Stimulated activated CD8-positive, alpha-beta memory T cell treated with anti-CD3 and anti-CD28 coated beads, Interleukin-4, amount 100 ng/mL, for 48 hours (primary cell): ENCODE measurements at regions not wholly inside any gene's neighbourhood (a gene's known extent, or its start where the extent isn't known, plus 50 kb on each side); places are given as distances from the start of the nearest gene placed in this dataset.

Source experiments
- DNase-seq: peaks from one replicate; pipeline ENCODE4 v3.0.0-alpha.2; 2020

GRCh38 chr1:17907999-17908398 lies 152.9 kb downstream of the ACTL8 start:
- no peak for DNase-seq

DNA sequence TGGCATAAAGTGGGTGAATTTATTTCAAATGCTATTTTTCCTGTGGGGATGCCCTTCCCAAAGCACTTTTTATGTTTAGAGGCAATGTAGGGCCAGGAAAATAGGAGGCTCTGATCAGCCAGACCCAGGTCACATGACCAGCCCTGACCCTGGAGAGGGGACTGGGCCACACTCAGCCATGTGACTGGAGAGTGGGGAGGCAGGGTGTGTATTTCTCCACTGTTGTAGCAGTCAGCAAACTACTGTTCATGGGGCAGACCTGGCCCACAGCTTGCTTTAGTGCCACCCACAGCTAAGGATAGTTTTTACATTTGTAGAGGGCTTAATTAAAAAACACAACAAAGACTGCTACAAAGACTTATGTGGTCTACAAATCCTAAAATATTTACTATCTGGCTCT lies 153.8 kb downstream of the ACTL8 start:
- no peak for DNase-seq

DNA sequence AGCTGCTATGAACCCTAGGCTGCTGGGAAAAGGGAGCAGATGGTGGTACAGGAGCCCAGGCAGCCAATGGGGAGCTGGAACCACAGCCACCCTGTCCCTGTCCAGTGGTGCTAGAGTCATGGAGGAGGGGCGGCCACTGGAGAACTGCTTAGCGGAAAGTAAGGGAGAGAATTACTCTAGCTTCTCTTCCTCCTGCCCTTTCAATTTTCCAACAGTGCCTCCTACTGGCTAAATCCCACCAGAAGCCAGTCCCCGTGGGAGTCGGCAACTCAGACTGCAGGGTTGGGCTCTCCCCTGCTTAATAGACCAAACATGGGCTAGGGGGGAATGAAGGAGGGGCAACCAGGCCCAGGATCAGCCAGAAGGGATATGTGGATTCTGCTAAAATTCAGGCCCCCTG lies 154.5 kb downstream of the ACTL8 start:
- no peak for DNase-seq

DNA sequence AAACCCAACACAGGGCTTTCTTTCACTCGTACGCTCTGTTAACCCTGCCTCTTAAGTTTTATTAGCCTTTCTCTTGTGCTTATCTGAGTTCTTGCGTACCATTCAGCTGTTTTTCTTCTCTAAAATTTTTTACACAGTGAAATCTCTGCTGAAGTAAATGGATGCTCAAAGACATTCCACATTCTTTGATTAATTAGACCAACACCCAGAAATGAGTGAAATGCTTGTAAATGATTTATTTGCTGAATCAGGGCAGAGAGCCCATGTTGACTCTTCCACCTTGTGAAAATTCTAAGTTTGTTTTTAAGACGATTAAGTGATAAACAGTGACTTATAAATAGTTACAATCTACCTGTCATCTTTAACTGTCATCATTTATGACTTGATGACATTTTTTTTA lies 156.7 kb downstream of the ACTL8 start:
- no peak for DNase-seq

GRCh38 chr1:17912491-17912890 lies 157.4 kb downstream of the ACTL8 start:
- no peak for DNase-seq

DNA sequence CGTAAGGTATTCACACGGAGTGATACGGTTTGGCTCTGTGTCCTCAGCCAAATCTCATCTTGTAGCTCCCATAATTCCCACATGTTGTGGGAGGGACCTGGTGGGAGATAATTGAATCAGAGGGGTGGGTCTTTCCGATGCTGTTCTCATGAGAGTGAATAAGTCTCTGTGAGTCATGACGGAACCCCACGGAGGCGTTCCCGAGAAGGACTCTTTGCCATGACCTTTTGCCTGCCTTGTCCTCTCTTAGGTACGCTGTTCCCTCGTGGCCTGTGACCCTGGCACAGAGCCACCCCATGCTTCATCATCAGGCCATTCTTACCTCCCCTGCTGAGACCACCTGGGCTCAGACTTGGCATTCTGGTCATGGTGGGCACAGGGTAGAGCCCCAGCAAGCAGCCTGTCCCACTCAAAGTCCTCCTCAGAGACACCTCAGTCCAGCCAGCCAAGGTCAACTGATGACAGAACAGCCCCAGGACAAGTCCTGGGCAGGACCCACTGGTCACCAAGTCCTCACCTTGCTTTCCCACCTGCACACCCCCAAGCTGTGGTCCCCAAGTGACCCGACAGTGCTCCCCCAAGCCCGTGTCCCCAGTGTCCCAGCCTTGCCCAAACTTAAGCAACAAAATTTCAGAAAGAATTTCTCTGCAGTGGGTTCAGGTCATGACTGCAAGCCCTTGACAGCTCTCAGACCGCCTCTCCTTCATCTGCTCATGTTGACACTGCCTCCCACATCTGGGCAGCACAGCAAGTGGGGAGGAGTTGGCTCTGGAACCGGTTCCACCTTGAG lies 158.4 kb downstream of the ACTL8 start:
- no peak for DNase-seq

- DNase-seq = no peak
These were observed 159.0 kb downstream of the ACTL8 start for GRCh38 chr1:17914131-17914530.

DNA sequence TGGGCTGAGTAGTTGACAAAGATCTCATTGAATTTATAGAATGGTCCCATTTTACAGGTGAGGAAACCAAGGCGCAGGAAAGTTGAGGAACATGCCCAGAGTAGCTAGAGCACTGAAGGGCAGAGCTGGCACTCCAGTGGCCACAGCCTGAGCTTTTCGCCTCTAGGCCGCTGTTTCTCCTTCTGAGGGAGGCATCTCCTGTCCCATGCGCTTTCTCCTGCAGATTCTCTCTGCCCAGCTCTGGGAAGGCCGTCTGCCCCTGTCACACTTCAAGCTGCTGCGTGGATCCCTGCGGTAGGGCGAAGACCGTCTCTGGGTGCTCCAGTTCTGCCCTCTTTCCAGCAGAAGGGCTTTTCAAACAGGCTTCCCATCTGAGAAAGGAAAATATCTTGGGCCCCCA lies 159.9 kb downstream of the ACTL8 start:
- no peak for DNase-seq

- no peak for DNase-seq
These were observed 160.5 kb downstream of the ACTL8 start for GRCh38 chr1:17915511-17916197.

- DNase-seq = no peak
These were observed 161.6 kb downstream of the ACTL8 start for GRCh38 chr1:17916702-17917101.

- no peak for DNase-seq
These were observed 164.6 kb downstream of the ACTL8 start for GRCh38 chr1:17919525-17920439.

GRCh38 chr1:17920881-17921640 lies 165.9 kb downstream of the ACTL8 start:
- DNase-seq = no peak

DNA sequence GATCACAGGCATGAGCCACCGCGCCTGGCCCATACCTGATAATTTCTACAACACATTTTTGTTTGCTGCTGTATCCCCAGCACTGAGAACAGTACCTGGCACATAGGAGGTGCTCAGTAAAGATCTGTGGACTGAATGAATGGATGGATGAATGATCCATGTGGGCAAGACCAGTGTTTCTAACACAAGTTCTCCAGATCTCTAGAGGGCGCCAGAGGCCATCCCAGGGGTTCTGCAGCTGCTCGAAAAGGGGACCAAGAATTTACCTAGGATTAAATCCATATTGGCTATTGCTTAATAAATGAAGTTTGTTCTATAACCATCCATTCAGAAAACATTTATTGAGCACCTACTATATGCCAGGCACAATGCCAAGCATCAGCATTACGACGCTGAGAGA lies 167.7 kb downstream of the ACTL8 start:
- peak; percentile 42 for DNase-seq

DNA sequence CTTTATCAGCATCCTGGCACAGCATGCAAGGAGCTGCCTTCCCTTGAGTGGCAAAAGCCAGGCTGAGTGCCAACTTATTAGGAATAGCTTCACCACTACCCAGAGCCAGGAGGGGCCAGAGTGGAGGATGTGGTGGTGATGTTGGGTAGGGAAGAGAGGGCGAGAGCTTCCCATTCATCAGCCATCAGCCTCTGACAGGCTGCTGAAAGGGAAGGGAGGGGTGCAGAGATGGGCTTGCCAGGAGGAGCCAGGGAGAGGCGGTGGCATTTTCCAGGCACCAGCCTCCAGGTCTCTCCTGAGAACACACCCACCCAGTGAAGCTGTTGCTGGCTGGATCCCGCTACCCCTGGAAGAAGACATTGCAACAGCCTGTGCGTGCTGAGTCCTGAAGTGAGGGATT lies 168.5 kb downstream of the ACTL8 start:
- DNase-seq = no peak

- DNase-seq = no peak
These were observed 169.4 kb downstream of the ACTL8 start for GRCh38 chr1:17924578-17924977.

GRCh38 chr1:17925290-17926237 lies 170.4 kb downstream of the ACTL8 start:
- DNase-seq = no peak

- no peak for DNase-seq
These were observed 171.8 kb downstream of the ACTL8 start for GRCh38 chr1:17926906-17927305.

DNA sequence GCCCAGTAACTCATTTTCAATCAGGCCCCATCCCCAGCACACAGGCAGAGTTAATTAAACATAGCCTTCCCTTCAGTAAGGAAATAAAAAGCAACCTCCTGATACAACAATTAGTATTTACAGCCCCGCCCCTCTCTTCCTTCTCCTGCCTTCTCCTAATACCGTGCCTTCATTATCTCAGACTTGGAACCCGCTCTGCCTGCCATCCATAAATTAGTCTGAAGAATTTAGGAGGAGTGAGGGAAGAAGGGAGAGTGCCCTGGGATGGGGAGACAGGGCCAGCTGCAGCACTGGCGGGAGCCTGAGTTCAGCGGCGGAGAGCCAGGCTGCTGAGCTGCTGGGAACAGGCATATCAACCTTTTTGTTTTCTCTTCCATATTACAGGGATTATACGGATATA lies 172.8 kb downstream of the ACTL8 start:
- no peak for DNase-seq

- DNase-seq = no peak
These were observed 174.1 kb downstream of the ACTL8 start for GRCh38 chr1:17929224-17929623.

- no peak for DNase-seq
These were observed 175.5 kb downstream of the ACTL8 start for GRCh38 chr1:17930635-17931034.

DNA sequence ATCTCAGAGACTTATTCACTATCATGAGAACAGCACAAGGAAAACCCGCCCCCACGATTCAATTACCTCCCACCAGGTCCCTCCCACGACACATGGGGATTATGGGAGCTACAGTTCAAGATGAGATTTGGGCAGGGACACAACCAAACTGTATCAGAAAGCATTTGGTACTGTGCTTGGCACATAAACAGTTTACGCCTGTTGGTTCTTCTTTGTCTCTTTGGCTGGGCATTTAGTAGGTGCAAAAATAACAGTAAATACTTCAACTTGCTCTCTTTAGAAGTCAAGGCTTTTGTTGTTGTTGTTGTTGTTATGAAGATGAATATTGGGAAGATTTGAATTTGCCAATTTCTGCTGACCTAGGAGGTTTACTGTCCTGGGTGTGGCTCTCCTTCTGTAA lies 175.4 kb upstream of the IGSF21 start:
- no peak for DNase-seq

DNA sequence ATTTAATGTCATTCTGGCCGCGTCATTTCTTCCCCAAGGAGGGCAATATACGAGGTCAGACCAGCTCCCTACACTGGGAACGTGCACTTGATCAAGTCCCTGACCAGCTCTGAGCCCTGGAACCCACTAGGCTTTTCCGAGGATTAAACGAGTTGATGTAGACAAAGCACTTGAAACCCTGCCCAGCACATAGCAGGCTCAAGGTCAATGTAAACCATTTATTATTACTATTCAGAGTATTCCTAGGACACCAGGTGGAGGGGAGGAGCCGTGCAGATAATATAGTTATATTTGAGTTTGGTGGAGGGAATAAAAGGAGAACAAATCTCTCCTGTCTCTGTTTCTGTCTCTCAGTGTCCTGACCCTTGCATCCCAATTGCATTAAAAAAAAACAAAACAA lies 174.1 kb upstream of the IGSF21 start:
- DNase-seq = no peak
